Mesothelial cell of epicardium (in vitro differentiated cells): ENCODE measurements at regions not wholly inside any gene's neighbourhood (a gene's known extent, or its start where the extent isn't known, plus 50 kb on each side); places are given as distances from the start of the nearest gene placed in this dataset.
"Not testable (repeated sequence)": the region's sequence is repeated elsewhere in the genome, so short reads cannot be mapped to it uniquely, and the experiment has no call there.

Experiments used
- DNase-seq, 2 experiments: peaks; one replicate each; pipeline ENCODE4 v3.0.0; 2021; ENCODE audit warnings: low spot score in 2 of 2; ENCODE audit not compliant: unreplicated experiment in 2 of 2
- H3K27ac Mint-ChIP-seq: 2 replicates; pipeline ENCODE4 v1.8.0; 2021; ENCODE audit warnings: mixed read lengths
- H3K27me3 Mint-ChIP-seq: 2 replicates; pipeline ENCODE4 v1.8.0; 2021; ENCODE audit warnings: low read depth, mixed read lengths
- H3K36me3 Mint-ChIP-seq: 2 replicates; pipeline ENCODE4 v1.8.0; 2021; ENCODE audit warnings: mixed read lengths
- H3K4me1 Mint-ChIP-seq: 2 replicates; pipeline ENCODE4 v1.8.0; 2021; ENCODE audit warnings: mixed read lengths
- H3K4me3 Mint-ChIP-seq: 2 replicates; pipeline ENCODE4 v1.8.0; 2021; ENCODE audit warnings: mild to moderate bottlenecking, moderate library complexity, mixed read lengths
- H3K9me3 Mint-ChIP-seq: 2 replicates; pipeline ENCODE4 v1.8.0; 2021; ENCODE audit warnings: mixed read lengths
- TF ChIP-seq, protein P1 (sequence below): fragments of 200-600 bp; sonication (generic); IDR thresholded peaks from one replicate; pipeline ENCODE4 v1.5.0; 2021; ENCODE audit warnings: antibody characterized with exemption; ENCODE audit not compliant: unreplicated experiment

GRCh38 chr12:97713270-97713669, 250.7 kb downstream of the RMST start:
- Mint-ChIP-seq H3K4me3 (no peak overlapping the region), H3K4me1 (peaks cover 20% of the 10 kb centered on the region), H3K27ac (no peak overlapping the region), H3K27me3 (no peaks in the 10 kb centered on the region), H3K9me3 (peaks cover 4% of the 10 kb centered on the region), H3K36me3 (no peaks in the 10 kb centered on the region)
- DNase-seq = no peak
- TF ChIP-seq, protein P1, sequence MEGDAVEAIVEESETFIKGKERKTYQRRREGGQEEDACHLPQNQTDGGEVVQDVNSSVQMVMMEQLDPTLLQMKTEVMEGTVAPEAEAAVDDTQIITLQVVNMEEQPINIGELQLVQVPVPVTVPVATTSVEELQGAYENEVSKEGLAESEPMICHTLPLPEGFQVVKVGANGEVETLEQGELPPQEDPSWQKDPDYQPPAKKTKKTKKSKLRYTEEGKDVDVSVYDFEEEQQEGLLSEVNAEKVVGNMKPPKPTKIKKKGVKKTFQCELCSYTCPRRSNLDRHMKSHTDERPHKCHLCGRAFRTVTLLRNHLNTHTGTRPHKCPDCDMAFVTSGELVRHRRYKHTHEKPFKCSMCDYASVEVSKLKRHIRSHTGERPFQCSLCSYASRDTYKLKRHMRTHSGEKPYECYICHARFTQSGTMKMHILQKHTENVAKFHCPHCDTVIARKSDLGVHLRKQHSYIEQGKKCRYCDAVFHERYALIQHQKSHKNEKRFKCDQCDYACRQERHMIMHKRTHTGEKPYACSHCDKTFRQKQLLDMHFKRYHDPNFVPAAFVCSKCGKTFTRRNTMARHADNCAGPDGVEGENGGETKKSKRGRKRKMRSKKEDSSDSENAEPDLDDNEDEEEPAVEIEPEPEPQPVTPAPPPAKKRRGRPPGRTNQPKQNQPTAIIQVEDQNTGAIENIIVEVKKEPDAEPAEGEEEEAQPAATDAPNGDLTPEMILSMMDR = no peak

- H3K4me3 Mint-ChIP-seq = no peak overlapping the region
- H3K4me1 Mint-ChIP-seq = peaks cover 20% of the 10 kb centered on the region
- peaks cover 5% of the 10 kb centered on the region for H3K9me3 Mint-ChIP-seq
- no peaks in the 10 kb centered on the region for H3K36me3 Mint-ChIP-seq
- H3K27me3 Mint-ChIP-seq = no peaks in the 10 kb centered on the region
- TF ChIP-seq, protein P1 = no peak
- DNase-seq = no peak
- H3K27ac Mint-ChIP-seq = no peak overlapping the region
Measured at GRCh38 chr12:97714107-97714563, 251.5 kb downstream of the RMST start.

DNA sequence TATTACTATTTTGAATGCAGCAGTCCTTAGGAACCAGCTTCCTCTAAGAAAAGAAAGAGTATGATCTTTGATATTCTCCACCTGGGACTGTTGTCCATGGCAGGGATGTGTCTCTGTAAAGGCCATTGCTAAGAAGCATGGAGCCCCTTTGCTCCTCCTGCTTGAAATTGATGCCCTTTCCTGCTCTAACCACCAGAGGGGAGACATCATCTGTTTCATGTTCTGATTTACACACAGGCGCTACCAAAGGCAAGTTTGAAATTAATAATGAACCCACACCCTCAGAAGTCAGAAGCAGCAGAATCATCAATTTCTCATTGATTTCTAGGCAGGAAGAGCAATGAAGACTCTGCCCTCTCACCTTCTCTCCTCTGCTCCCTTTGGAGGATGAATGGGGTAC, 253.8 kb downstream of the RMST start:
- Mint-ChIP-seq H3K27me3 (no peaks in the 10 kb centered on the region), H3K9me3 (peaks cover 12% of the 10 kb centered on the region), H3K36me3 (no peaks in the 10 kb centered on the region), H3K27ac (no peak overlapping the region), H3K4me1 (peaks cover 20% of the 10 kb centered on the region), H3K4me3 (no peak overlapping the region)
- no peak for DNase-seq
- TF ChIP-seq, protein P1 = peak; percentile 23

DNA sequence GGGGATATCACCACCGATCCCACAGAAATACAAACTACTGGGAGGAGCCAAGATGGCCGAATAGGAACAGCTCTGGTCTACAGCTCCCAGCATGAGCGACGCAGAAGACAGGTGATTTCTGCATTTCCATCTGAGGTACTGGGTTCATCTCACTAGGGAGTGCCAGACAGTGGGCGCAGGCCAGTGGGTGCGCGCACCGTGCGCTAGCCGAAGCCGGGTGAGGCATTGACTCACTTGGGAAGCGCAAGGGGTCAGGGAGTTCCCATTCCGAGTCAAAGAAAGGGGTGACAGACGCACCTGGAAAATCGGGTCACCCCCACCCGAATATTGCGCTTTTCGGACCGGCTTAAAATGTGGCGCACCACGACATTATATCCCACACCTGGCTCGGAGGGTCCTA, 261.2 kb downstream of the RMST start:
- DNase-seq, H3K27ac Mint-ChIP-seq, H3K36me3 Mint-ChIP-seq, H3K4me1 Mint-ChIP-seq, H3K27me3 Mint-ChIP-seq, H3K4me3 Mint-ChIP-seq: not testable (repeated sequence)
- peaks cover 19% of the 10 kb centered on the region for H3K9me3 Mint-ChIP-seq

GRCh38 chr12:97745406-97746101, 282.9 kb downstream of the RMST start:
- Mint-ChIP-seq H3K27me3 (no peaks in the 10 kb centered on the region), H3K4me3 (no peak overlapping the region), H3K4me1 (no peaks in the 10 kb centered on the region), H3K9me3 (no peaks in the 10 kb centered on the region), H3K36me3 (no peaks in the 10 kb centered on the region), H3K27ac (no peak overlapping the region)
- TF ChIP-seq, protein P1 = no peak
- no peak for DNase-seq

- TF ChIP-seq, protein P1 = no peak
- no peak for DNase-seq
- no peaks in the 10 kb centered on the region for H3K36me3 Mint-ChIP-seq
- H3K4me3 Mint-ChIP-seq = no peak overlapping the region
- H3K4me1 Mint-ChIP-seq = no peaks in the 10 kb centered on the region
- H3K27me3 Mint-ChIP-seq = peaks cover 2% of the 10 kb centered on the region
- H3K9me3 Mint-ChIP-seq = no peaks in the 10 kb centered on the region
- no peak overlapping the region for H3K27ac Mint-ChIP-seq
Measured at GRCh38 chr12:97748298-97748697, 285.7 kb downstream of the RMST start.
